Fibroblast of skin of abdomen (primary cell): ENCODE measurements at regions not wholly inside any gene's neighbourhood (a gene's known extent, or its start where the extent isn't known, plus 50 kb on each side); places are given as distances from the start of the nearest gene placed in this dataset.
A peak's percentile ranks its signal among the peaks of the same experiment; 100 is the strongest.

Experiments
- DNase-seq: peaks from one replicate; pipeline ENCODE4 v3.0.0-alpha.2; 2013

DNA sequence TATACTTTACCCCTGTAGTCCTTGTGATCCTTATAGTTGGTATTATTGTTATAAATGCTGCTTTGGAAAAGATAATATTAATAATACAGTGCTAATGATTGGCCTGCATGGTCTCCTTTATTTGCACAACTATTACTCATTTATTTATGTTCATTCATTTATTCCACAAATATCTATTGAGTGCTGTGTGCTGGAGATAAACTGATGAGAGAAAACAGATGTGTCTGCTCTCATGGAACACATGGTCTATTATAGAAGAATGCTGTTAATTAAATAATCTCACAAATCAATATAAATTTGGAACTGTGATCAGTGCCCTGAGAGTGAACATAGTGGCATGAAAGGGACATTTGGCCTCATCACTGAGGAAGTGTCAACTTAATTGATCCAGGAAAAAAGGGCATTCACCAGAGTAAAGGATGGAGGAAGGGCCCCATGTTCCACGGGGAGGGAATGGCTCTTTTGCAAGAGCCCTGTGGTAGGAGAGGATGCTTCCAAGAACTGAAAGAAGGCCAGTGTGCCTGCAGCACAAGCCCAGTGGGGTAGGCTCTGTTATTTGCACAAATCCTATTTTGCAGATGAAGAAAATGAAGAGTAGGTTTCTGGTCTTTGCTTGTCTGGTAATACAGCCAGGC is 91.5 kb upstream of the STK39 start:
- DNase-seq: no peak

DNA sequence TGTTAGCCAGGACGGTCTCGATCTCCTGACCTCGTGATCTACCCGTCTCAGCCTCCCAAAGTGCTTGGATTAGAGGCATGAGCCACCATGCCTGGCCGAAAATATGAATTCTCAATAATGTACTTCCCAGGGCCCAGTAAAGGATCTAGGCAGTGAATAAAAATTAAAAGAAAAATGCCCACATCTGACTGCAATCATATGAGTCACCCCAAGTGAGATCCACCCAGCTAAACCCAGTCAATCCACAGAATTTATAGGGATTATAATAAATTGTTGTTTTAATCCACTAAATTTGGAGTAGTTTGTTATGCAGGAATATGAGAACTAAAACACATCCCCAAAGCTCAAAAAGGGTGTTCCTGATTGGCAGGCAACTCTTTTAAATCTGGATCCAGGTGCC is 93.5 kb upstream of the STK39 start:
- no peak for DNase-seq

DNA sequence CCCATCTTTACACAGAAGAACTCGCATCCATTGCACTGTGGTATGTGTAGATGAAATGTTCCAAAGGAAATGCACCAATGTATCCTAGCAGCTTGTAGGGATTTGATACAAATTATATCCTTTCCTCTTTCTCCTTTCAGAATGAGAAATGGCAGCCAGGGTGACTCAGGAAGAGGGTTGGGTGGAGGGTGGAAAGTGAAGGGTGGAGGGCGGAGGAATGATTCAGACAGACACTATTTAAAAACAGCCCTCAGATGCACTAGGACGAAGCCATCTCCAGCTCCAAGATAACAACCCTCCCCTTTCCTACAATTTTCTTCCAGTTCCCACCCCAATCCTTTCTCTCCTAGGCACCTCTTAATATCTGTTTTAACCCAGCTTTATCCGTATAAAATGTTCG is 96.2 kb upstream of the STK39 start:
- peak; percentile 37 for DNase-seq

DNA sequence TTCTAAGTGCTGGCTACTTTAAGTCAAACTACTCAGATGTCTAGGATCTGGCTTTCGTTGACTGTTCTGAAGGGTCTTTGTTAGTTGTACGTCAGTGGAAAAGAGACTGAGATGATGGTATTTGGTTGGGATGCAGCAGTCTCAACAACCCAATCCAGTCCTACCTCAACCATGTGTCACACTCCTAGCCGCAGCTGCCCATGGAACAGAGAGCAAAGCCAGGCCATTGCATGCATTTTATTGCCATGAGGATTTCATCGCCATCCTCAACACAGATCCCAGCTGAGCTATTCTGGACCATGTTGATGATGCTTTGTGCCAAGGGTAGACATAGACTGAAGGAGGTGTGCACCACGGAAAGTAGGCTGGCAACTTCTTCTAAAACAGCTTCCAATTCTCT is 97.3 kb upstream of the STK39 start:
- DNase-seq: no peak

DNA sequence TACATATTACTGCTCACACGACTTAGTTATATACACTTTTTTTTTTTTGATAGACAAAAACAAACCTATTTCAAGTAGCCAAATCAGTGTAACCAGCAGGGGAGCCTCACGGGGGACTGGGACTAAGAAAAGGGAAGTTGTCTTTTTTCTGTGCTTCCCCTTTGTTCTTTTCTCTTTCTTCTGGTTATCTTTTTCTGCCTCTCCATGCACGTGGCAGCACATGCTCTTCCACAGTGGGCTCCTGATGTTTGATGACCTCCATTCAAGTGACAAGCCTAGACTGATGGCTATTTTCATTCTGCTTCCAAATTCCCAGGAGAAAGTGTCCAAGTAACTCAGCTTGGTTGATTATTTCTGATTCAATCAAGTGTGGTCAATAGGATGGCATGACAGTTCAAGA is 98.2 kb upstream of the STK39 start:
- DNase-seq: no peak

DNA sequence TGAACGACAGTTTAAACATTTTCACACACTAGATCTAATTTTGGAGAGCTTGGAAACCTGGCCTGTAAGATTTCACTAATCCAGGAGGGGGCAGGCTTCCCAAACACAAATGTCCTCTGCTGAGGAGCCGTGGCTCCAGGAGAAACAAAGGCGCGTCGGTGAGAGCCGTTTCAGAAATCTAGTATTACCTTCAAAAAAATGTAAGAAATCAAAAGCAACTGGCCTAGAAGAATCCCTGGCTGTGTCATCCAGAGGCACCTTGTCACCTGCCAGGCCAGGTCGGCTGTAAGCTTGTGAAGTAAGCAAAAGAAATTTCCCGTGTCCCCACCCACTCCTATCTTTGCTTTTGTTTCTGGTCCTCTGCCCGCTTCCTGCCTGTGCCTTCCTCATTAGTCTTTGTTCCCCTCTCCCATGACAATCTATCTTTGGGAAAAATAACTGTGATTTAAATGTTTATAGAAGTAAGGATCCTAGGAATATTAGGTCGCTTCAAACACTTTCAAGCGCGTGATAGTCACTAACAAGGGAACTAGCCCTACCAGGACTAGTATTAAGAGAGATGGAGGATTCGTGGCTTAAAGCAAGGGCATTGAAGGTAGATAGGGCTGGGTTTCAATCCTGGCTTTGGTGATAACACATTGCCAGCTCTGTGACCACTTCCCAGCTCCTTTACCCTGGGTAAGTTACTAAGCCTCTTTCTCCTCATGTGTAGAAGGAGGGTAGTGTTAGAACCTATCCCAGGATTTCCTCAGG is 99.5 kb upstream of the STK39 start:
- DNase-seq: peak; percentile 61

DNA sequence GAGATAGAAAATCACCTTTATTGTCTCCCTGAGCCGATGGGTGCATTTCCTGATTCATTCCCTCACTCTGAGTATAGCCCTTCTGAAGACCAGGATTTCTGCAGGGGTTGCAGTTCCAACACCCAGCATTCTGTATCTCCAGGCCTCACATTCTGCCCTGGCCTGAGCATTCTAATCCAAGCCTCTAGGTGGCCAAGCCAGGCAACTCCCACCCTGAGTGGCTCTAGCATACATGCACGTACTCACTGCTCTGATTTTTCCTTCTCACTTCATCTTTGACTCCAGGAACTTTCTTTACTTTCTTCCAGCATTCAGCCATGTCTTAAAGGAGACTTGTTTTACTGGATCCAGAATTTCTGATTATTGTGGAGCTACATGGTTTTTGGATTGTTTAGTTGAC is 100.7 kb upstream of the STK39 start:
- DNase-seq: peak; percentile 24

DNA sequence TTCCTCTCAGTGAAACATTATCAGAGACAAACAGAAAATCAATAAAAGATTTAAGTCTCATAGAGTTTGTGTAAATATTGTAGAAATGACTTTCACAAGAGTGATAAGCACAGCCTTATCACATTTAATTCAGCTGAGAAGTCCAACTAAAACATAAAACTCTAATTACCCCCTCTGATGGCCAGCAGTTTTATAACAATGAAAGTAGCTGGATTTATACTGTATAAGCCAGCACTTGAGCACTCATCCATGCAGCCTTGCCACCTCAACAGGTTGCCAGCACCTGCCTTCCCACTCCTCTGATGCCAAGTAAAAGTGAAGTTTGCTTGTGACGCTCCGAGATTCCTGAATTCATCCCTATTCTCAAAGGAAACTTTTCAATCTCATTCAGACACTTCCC is 103.0 kb upstream of the STK39 start:
- DNase-seq: no peak

DNA sequence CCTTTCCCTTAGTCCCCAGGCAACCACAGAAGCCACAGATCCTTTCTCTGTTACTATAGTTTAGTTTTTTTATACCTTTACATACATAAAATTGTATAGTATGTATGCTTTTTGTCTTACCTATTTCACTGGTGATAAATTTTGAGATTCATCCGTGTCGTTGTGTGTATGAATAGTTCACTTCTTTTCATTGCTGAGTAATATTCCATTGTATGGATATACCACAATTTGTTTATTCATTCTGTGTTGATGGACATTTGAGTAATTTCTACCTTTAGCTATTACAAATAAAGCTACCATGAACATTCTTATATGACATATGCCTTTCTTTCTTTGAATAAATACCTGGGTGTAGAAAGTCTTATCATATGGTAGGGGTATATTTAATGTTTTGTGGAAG is 102.8 kb upstream of the CERS6 start:
- no peak for DNase-seq

DNA sequence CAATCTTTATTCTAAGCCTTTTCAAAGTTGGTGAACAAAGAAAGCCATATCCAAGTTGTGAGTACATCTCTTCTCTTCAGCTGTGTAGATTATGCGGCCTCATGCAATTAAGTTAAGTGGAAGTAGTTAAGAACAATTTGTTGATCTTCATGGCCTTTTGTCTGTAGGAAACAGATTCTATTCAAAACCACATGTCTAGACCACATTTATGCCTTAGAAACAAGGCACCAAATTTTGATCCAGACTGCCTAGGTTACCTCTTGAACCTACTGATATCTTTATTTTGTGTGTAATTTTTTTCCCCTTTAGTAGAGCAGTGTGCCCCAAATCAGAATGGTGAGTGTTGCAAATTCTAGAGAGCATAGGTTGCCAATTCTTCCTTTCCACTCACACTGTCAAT is 101.6 kb upstream of the CERS6 start:
- no peak for DNase-seq

DNA sequence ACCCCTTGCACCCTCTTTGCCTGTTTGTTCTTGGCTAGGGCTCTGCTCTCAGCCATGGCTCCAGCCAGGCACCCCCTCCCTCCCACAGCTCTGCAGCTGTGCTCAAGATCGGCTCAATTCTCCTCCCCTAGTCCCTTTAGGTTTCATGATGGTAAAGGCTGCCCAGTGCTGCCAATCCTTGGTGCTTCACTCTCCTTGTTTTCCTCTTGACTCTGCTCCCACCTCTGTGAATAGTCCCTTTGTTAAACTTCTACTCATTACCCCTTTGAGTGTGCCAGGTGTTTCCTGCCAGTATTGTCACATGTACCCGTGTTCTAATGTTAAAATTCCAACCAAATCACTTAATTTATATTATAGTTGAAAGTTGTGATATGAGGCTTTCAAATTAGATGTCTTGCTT is 101.0 kb upstream of the CERS6 start:
- no peak for DNase-seq

DNA sequence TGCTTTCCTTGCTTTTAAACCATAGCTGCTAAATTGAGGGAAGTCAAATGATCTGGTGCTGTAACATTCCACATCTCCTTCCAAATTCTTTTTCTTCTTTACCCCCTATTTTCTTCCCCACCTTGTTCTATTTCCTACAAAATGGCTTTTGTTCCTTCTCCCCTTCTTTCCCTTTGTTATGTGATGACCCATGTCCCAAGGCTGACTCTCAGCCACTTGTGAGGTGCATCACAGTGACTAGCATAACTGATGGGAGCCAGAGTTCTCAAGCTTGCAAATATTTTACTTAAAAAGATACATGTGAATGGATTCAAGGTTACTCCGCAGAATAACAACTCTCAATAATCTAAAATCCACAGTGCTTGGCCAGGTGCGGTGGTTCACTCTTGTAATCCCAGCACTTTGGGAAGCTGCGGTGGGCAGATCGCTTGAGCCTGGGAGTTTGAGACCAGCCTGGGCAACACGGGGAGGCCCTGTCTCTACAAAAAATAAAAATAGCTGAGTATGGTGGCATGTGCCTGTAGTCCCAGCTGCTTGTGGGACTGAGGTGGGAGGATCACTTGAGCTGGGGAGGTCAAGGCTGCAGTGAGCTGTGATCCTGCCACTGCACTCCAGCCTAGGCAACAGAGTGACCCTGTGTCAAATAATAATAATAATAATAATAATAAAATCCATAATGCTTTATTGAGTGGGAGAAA is 100.1 kb upstream of the CERS6 start:
- no peak for DNase-seq

DNA sequence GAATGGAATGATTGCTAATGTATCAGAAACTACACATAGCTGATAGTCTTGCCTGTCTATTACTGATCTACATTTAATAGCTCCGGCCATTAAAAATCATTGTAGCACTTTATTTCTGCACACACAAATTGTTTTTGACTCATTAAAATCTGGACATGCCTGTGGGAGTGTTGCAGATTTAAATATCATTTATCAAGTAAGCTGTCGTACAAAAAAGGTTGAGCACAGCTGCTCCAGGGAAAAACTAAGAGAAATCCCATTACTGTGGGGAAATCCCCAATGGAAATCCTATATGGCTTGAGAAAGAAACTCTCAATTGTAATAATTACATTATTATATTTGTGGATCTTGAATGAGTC is 99.6 kb upstream of the CERS6 start:
- no peak for DNase-seq

DNA sequence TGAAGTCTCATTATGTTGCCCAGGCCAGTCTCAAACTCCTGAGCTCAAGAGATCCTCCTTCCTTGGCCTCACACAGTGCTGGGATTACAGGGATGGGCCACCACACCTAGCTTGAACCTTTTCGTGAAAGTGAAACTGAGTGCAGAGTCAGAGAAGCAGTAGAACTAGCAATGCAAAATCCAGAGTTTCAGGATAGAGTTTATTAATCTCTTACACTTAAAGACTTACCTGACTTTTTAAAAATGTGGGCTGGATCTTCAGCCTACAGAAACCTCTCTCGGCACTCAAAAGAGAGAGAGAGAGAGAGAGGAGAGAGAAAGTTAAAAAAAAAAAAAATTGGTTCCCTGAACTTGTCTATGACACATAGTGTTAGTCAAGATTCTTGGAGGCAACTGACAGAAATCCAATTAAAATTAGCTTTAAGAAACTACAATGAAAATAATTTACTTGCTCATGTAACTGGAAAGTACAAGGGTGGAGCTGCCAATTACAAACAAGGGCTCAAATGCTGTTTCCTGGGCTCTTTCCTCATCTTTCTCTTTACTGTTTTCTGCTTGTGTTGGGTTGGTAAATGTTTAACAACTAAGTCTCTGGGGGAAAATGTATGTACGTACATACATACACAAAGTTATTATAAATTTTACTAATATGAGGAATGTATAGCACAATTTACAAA is 98.1 kb upstream of the CERS6 start:
- no peak for DNase-seq

DNA sequence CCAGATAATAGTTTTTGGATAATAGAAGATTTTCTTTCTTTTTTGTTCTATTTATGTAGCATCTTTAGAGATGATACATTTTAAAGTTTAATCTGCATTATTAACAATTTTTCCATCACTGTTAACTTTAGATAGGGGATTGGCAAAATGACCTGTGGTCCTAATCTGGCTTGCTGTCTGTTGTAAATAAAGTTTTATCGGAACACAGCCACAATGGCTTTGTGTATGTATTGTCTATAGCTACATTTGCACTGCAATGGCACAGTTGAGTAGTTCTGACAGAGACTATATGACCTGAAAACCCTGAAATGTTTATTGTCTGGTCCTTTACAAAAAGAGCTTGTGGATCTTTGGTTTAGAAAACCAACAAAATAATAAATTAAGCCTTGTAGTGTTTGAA is 97.0 kb upstream of the CERS6 start:
- DNase-seq: no peak

DNA sequence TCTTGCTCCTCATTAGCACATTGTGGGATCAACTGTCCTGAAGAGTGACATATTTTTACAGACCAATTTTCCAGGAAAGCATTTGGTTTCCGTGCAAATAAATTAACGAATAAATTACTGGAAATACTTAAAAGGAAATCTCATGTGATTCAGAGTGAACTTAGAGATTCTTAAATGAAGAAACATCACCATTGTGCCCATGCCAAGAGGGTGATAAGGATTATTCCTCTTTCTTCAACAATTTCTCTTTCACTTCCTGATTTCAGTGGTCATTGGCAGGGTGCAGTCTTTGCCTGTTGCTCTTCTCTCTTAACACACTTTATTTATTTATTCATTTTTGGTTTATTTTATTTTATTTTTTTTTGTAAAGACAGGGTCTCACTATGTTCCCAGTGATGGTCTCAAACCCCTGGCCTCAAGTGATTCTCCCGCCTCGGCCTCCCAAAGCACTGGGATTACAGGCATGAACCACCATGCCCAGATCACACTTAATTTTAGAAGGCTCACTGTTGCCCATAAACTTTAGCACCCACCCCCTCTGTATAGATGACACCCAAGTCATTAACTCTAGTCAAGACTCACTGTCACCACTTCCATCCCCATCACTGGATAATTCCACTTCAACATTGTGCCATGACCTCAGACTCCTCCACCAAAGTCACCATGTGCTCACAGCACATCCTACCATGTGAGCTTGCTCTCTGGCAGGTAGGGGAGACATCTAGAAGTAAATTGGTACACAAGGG is 92.6 kb upstream of the CERS6 start:
- no peak for DNase-seq

DNA sequence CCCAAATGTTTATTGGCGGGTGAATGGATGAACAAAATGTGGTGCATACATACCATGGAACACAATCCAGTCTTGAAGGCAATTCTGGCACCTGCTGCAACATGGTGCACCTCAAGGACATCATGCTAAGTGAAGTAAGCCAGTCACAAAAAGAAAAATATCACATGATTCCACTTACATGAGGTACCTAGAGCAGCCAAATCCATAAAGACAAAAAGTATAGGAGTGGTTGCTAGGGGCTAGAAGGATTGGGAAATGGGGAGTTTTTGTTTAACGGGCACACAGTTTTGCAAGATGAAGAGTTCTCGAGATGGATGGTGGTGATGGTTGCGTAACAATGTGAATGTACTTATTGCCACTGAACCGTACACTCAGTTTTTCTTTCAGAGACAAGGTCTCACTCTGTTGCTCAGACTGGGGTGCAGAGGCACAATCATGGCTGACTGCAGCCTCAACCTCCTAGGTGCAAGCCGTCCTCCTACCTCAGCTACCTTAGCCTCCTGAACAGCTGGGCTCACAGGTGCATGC is 90.9 kb upstream of the CERS6 start:
- DNase-seq: no peak

DNA sequence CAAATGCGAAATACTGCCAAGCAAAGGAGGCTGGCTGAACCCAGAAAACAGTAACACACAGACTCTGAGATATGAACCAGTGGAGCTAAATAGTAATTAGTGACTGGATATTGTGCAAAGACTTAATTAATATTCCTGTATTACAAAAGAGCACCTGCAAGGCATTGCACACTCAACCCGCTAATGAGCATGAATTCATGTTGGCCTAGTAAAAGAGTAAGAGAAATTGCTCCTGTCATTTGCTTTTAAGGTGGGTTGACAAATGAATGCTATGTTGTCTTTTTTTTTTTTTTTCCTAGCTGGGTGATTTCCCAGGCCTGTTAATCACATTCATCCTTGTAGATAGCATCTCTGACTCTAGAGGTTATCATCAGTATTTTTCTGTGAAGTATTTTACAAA is 87.0 kb upstream of the CERS6 start:
- DNase-seq: no peak

DNA sequence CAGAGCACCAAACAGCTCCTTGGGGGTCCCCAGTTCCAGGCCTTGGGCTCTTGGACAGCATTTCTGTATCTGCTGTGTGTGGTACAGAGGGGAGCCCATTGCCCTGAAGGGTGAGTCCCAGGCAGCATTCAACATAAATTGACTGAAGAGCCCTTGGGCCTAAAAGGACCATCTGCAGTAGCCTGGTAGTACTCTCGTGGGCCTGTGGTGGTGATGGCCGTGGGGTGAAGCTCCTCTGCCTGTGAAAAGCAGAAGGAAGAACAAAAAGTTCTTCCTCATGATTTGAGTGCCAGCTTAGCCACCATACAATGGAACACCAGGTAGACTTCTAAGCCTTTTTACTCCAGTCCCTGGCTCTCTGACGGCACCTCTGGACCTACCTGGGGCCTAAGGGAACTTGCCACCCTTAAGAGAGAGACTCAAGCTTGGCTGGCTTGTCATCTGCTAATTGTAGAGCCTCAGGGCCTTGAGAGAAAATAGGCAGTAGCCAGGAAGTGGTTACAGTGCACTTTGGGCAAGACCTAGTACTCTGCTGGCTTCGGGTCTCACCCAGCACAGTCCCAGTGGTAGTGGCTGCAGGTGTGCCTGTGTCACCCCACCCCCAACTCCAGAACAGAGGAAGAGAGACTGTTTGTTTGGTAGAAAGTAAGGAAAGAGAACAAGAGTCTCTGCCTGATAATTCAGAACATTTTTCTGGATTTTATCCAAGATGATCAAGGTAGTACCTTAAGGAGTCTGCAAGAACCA is 84.6 kb upstream of the CERS6 start:
- no peak for DNase-seq

DNA sequence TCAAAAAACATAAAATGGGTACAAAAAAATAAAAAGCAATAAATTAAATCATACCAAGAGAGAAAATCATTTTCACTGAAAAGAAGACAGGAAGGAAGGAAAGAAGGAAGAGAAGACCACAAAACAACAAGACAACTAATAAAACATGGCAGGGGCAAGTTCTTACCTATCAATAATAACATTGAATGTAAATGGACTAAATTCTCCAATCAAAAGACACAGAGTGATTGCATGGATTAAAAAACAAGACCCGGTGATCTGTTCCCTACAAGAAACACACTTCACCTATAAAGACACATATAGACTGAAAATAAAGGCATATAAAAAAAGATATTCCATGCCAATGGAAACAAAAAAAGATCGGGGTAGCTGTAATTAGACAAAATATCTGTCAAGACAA is 82.6 kb upstream of the CERS6 start:
- DNase-seq: no peak

DNA sequence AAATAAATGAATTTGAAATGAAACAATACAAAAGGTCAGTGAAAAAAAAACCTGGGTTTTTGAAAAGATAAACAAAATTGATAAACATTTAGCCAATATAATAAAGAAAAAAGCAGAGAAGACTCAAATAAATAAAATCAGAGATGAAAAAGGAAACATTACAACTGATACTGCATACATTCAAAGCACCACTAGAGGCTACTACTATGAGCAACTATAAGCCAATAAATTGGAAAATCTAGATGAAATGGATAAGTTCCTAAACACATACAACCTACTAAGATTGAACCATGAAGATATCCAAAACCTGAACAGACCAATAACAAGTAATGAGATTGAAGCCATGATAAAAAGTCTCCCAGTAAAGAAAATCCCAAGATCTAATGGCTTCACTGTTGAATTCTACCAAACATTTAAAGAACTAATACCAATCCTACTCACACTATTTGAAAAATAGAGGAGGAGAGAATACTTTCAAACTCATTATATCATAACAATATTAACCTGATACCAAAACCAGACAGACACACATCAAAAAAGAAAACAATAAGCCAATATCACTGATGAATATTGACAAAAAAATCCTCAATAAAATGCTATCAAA is 80.8 kb upstream of the CERS6 start:
- peak; percentile 6 for DNase-seq
